Motor neuron (in vitro differentiated cells): ENCODE measurements at regions not wholly inside any gene's neighbourhood (a gene's known extent, or its start where the extent isn't known, plus 50 kb on each side); places are given as distances from the start of the nearest gene placed in this dataset.

Source experiments
- ATAC-seq, 8 experiments: fragments of 200-7000 bp; cut with Tn5 transposase; replicated peaks in 6 of 8; 2 replicates each; pipeline ENCODE4 v1.8.0; 2021; ENCODE audit warnings: mild to moderate bottlenecking in 8 of 8, moderate library complexity in 8 of 8
- H3K27ac ChIP-seq, 2 donors: fragments of 250-450 bp; sonication (Bioruptor Pico); 2 replicates each; pipeline ENCODE4 v1.9.0; 2021; ENCODE audit warnings: antibody characterized with exemption in 2 of 2, mild to moderate bottlenecking in 2 of 2, moderate library complexity in 1 of 2
- H3K4me1 ChIP-seq, 2 donors: fragments of 250-450 bp; sonication (Bioruptor Pico); replicated peaks in 1 of 2; 2 replicates each; pipeline ENCODE4 v1.6.1; 2021; ENCODE audit warnings: antibody characterized with exemption in 2 of 2, mild to moderate bottlenecking in 2 of 2, moderate library complexity in 1 of 2
- H3K4me3 ChIP-seq, 5 donors: fragments of 250-450 bp; sonication (Bioruptor Pico); 2 replicates each; pipeline ENCODE4 v1.9.0; 2021; ENCODE audit warnings: antibody characterized with exemption in 5 of 5, mild to moderate bottlenecking in 5 of 5, moderate library complexity in 4 of 5
- WGBS, 10 experiments: fragments of 450-650 bp; shearing (Covaris generic); methylation state at CpG; one replicate each; pipeline ENCODE4 v1.0.0; 2022; 5-methylcytosine and 5-hydroxymethylcytosine counted together
- in situ Hi-C, 9 experiments: fragments of 400-800 bp; cut with MboI; loops; one replicate each; pipeline ENCODE4 v1.15.0; 2021; ENCODE audit warnings: low sequenced_read_pairs in 9 of 9, low pct_unique_long_range_greater_than_20kb in 2 of 9; ENCODE audit not compliant: unreplicated experiment in 9 of 9

DNA sequence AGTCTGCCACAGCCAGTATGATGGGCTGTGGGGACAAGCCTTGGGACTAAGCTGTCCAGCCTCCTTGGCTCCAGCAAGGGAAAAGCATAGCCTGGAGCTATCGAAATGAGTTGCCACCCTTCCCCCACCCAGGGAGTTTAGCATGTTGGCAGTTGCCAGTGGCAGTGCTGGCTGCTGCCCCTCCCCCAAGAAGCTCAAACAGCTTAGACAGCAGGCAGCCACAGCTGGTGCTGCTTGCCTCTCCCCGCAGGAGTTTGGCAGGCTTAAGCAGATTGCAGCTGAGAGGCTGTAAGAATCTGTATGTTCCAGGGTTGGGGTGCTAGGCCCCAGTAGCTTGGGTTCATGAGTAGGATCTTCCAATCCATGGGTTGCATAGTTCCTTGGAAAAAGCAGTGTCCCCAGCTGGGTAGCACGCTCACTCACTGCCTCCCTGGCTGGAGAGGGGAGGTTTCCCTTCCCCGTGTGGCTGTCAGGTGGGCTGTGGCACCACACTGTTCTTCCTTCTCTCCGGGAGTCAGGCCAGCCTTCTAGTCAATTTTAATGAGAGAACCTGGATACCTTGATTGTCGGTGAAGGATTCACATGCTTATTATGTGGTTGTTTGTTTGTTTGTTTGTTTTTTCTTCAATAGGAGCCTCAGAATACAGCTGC, 506.1 kb downstream of the CDH11 start:
- in situ Hi-C loops: no loop called here
- peaks cover 3 to 17% of the 10 kb centered on the region in 2 donors for H3K4me1 ChIP-seq
- peak; percentile 68 to 87 (median 76) for ATAC-seq
- H3K27ac ChIP-seq: no peak overlapping the region
- WGBS, 10 experiments: 0 to 100% (median 48%) methylated on average over 1 to 3 of the region's 6 CpGs; no CpG with 5 or more reads in 3 of the 10 experiments
- H3K4me3 ChIP-seq: no peak overlapping the region

DNA sequence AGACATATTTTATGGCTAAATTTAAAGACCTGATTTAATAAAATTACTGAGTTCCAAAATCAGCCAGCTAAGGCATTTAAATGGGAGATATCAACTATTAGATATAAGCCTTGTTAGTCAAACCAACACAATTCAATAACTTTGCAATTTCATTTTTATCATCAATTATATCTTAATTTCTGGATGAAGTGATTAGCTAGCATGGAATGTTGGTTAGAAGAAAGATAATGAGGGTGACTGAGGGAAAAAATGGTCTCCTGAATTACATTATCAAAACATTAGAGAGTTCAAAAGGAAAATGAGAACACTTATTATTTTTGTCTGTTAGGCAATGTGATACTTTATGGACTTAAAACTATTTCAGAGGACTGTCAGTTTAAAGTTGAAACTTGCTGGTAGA, 525.7 kb downstream of the CDH11 start:
- peaks cover 0 to 7% of the 10 kb centered on the region in 2 donors for H3K4me1 ChIP-seq
- no peak overlapping the region for H3K27ac ChIP-seq
- ATAC-seq: no peak
- in situ Hi-C loops: no loop called here
- no peak overlapping the region for H3K4me3 ChIP-seq

DNA sequence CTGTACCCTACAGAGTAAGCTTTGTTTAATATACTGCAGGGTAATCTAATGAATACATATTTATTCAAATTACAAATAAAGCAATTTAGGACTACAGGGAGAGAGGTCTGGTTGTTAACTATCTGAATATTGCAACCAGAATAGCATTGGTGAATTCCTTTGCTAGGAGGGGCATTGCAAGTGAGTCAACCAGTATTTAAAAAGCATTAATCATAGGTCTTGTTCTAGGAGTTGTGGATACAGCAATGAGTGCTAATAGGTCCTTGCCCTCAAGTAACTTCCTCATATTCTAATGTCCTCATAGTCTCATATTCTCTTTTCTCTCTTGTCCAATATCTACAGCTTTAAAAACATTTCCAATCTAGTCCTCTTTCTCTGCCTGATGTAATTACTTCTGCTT, 531.4 kb downstream of the CDH11 start:
- Histone ChIP-seq H3K4me3 (no peak overlapping the region), H3K27ac (no peak overlapping the region), H3K4me1 (peaks cover 2 to 9% of the 10 kb centered on the region in 2 donors)
- peak in 3 of 8 experiments; percentile 83 to 95 (median 95) for ATAC-seq
- in situ Hi-C loops: no loop called here

DNA sequence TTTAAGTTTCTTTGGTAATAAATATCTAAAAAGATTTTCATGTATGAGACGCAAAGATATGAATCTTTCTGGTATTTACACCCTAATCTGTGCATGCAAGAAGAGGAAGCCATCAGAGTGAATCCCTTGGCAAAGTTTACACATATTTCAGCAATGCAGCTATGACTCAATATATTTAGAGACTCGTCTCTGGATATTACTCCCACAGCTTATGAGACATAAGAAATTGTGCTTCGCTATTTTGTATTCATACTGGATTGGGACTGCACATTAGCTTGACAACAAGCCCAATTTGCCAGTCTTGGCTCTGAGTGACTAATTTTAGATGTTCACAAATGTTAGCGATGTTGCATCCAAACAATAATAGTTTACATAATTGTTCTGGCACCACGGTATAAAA, 532.0 kb downstream of the CDH11 start:
- peak in 3 of 8 experiments; percentile 26 to 71 (median 68) for ATAC-seq
- Histone ChIP-seq H3K27ac (no peak overlapping the region), H3K4me3 (no peak overlapping the region), H3K4me1 (peaks cover 2 to 9% of the 10 kb centered on the region in 2 donors)
- 14 to 100% (median 89%) methylated on average over 2 to 5 of the region's 5 CpGs for WGBS, 10 experiments
- in situ Hi-C loops: no loop called here

DNA sequence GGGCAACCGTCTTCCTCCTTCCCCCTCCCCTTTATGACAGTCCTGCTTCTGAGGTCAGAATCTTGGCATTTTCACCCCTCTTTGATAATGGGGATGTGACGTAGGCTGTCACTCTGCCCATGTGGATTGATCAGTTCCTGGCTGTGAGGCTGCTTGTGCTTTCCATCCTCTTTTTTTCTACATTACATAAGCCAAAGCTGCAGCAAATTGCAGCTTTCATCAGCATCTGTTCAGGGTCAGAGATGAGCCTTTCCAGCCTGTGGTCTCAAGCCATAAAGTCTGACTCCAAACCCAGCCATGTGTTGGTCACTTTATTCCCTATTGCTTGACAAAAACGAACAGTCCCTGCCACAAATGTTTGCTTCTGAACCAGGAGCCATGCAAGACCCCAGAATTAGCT, 535.1 kb downstream of the CDH11 start:
- in situ Hi-C loops: no loop called here
- peak in 5 of 8 experiments; percentile 88 to 97 (median 91) for ATAC-seq
- Histone ChIP-seq H3K4me3 (no peak overlapping the region), H3K4me1 (peaks cover 2 to 9% of the 10 kb centered on the region in 2 donors), H3K27ac (peak overlapping the region; percentile 28 to 52)
- WGBS, 10 experiments: 10 to 81% (median 28%) methylated on average over 1 to 3 of the region's 3 CpGs; no CpG with 5 or more reads in 1 of the 10 experiments

DNA sequence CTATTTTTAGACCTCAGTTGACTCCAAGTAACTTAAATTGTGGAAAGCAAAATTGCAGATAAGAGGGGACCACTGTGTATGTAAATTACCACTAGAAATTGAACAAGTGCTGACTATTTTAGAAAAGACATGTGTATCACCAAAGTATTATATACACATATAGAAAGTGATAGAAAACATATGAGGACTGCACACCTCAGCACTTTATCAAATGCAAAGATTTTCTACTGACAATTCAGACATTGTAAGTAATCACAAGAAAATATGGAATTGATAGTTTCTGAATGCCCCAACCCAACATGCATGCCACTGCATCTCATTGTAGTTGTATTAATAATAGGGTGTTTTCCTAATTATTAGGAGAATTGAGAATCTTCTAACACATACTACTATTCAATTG, 536.5 kb downstream of the CDH11 start:
- in situ Hi-C loops: no loop called here
- ATAC-seq: no peak

DNA sequence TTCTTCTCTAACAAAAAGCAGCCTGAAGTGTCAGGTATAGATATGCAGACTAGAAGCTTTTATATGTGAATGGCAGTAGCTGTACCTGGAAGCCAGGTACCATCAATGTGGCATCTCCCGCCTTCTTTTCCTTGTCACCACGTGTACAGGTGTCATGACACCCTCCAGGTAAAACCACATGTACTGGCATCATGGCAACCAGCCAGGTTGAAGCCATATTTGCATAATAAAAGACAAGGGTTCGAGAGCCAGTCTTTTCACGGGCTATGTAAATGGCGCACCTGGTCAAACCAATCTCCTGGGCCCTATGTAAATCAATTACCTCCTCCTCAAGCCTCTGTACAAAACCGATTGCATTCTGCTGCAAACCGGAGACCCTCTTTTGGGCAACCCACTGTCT, 541.3 kb downstream of the CDH11 start:
- no peak for ATAC-seq
- WGBS, 10 experiments: 56 to 100% (median 77%) methylated on average over 1 to 6 of the region's 7 CpGs
- Histone ChIP-seq H3K4me3 (no peak overlapping the region), H3K27ac (no peak overlapping the region), H3K4me1 (no peaks in the 10 kb centered on the region)
- in situ Hi-C loops: no loop called here

More for the DNA sequence above, 536.5 kb downstream of the CDH11 start:
- H3K27ac ChIP-seq: no peak overlapping the region
- H3K4me1 ChIP-seq: peaks cover 2 to 9% of the 10 kb centered on the region in 2 donors
- no peak overlapping the region for H3K4me3 ChIP-seq

DNA sequence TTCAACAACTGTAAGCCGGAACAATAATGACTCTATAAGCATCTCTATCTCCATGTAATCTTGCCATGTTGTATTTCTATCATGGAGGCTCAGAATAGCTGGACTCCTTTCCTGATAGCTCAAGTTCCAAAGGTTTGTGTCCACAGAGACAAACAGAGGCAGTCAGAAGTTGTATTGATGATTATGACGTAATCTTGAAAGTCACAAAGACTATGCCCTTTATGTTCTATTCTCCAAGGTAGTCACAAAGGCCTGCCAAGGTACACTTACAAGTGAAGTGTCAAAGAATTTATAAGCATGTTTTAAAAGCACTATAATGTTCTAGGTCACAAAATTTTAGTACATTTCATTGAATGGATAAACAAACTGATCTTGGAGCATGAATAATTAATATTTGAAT, 542.2 kb downstream of the CDH11 start:
- H3K27ac ChIP-seq: no peak overlapping the region
- no peak for ATAC-seq
- no peak overlapping the region for H3K4me3 ChIP-seq
- WGBS, 10 experiments: 25 to 100% (median 97%) methylated on average over 1 to 2 of the region's 2 CpGs; no CpG with 5 or more reads in 3 of the 10 experiments
- no peaks in the 10 kb centered on the region for H3K4me1 ChIP-seq
- in situ Hi-C loops: no loop called here

DNA sequence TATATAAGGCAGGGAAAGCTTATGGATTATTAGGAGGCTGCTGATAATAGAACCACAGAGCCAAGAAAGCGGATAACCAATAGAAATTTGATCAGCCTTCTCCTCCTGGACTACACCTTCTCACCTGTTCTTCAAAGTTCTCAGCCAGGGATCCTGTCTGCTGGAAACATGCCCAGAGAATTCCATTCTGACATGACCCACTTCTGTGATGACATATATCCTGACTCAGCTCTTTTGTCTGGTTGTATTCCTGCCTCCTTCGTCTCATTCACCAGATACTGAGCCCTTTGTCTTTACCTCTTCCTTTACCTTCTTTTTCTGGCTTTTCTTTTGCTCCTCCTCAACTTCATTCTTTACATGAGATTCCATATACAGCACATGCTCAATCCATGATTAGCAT, 576.1 kb downstream of the CDH11 start:
- in situ Hi-C loops: no loop called here
- ATAC-seq: no peak
- 88 to 100% (median 100%) methylated on average over 1 to 2 of the region's 2 CpGs; no CpG with 5 or more reads in 3 of the 10 experiments for WGBS, 10 experiments

DNA sequence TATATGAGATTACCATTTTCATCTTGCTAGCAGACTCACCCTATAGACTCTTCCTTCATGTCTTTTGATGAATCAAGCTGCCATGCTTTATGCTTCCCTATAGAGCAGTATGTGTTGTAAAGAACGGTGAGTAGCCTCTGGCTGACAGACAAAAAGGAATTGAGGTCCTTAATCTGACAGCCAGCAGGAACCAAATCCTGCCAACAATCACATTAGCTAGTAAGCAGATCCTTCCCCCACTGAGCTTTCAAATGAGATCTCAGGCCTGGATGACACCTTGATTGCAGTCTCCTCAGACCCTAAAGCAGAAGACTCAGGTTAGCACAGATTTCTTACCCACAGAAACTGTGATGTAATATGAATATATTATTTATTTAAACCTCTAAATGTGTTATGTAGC, 577.0 kb downstream of the CDH11 start:
- WGBS, 10 experiments: 56 to 100% (median 100%) methylated on average over 1 of the region's 1 CpG; no CpG with 5 or more reads in 5 of the 10 experiments
- Histone ChIP-seq H3K4me3 (no peak overlapping the region), H3K27ac (no peak overlapping the region), H3K4me1 (peaks cover 0 to 30% of the 10 kb centered on the region in 2 donors)
- ATAC-seq: no peak
- in situ Hi-C loops: no loop called here

More for the DNA sequence above, 576.1 kb downstream of the CDH11 start:
- H3K4me1 ChIP-seq: peaks cover 0 to 29% of the 10 kb centered on the region in 2 donors
- no peak overlapping the region for H3K4me3 ChIP-seq
- H3K27ac ChIP-seq: no peak overlapping the region

DNA sequence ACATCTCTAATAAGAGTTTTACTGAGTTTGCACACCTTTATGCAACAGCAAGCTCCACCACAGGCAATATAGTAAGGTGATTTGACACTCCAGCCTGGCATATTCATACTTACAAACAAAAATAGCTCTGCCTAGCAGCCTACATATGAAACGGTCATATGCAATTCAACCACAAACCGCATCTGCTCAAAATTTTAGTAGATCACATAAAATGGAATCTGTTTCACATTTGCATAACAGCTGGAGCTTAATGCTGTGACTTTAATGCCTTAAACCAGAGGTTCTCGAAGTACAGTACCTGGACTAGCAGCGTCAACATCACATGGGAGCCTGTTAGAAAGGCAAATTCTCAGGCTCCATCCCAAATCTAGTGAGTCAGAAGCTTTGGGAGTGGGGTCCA, 578.4 kb downstream of the CDH11 start:
- in situ Hi-C loops: no loop called here
- Histone ChIP-seq H3K4me1 (peaks cover 0 to 20% of the 10 kb centered on the region in 2 donors), H3K27ac (no peak overlapping the region), H3K4me3 (no peak overlapping the region)
- ATAC-seq: peak in 3 of 8 experiments; percentile 12 to 71 (median 51)
- WGBS, 10 experiments: 5 to 100% (median 80%) methylated on average over 2 to 4 of the region's 4 CpGs; no CpG with 5 or more reads in 1 of the 10 experiments

DNA sequence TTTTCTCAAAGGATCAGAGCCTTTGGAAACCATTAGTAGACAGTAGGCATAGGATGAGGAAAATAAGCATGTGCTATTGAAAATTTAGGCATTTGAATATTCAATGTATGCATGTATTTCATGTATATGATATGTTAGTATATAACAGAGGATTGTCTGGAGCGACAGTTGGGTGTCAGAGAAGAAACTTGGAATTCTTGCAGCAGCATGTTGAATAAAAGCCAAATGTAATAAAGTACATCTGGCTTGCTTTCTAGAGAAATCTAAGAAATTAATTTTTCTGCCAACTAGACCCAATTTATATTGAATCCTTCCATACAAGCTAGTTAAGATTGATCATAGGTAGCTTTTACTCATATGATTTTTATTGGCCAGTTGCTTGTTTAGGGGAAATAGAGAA, 578.8 kb downstream of the CDH11 start:
- ATAC-seq: no peak
- Histone ChIP-seq H3K4me3 (no peak overlapping the region), H3K27ac (no peak overlapping the region), H3K4me1 (peaks cover 0 to 19% of the 10 kb centered on the region in 2 donors)
- 0 to 100% (median 83%) methylated on average over 1 of the region's 1 CpG; no CpG with 5 or more reads in 3 of the 10 experiments for WGBS, 10 experiments
- in situ Hi-C loops: no loop called here

DNA sequence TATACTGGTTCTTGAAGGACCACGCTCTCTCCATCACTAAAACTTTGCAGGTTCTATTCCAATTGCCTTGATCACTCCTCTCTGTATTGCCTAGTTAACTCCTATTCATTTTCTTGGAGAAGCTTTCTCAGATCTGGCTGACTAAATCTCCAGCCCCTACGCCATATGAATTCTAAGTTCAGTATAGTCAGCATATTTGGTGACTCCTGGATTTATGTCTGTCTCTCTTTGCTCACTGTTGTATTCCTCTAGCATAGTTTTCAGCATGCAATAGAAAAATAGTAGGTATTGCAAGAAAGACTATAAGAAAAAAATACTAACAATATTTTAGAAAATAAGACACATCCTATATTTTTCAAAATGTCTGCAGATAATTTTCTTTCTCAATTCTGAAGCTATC, 579.7 kb downstream of the CDH11 start:
- 76 to 100% (median 100%) methylated on average over 1 to 2 of the region's 2 CpGs for WGBS, 10 experiments
- ATAC-seq: no peak
- peaks cover 0 to 19% of the 10 kb centered on the region in 2 donors for H3K4me1 ChIP-seq
- H3K27ac ChIP-seq: no peak overlapping the region
- H3K4me3 ChIP-seq: no peak overlapping the region
- in situ Hi-C loops: no loop called here

DNA sequence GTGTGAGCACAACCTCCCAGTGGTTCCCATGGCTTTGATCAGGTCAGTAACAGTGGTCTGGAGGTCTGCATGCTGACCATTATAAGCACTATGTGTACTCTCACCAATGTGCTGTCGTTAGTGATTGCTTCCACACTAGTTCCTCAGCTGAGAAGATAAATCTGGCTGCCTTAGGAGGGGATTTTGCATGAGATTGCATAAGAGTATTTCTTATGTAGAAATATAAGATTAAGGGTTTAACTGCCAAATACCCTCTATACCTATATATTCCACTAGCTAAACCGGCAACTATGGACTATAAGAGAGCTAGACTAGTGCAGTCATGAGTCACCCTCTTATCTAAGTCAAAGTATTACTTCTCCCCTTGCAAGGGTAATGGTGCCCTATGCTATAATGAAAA, 580.2 kb downstream of the CDH11 start:
- peak in 5 of 8 experiments; percentile 25 to 81 (median 38) for ATAC-seq
- H3K4me1 ChIP-seq: peaks cover 0 to 19% of the 10 kb centered on the region in 2 donors
- H3K27ac ChIP-seq: no peak overlapping the region
- 50 to 100% (median 90%) methylated on average over 1 to 2 of the region's 2 CpGs; no CpG with 5 or more reads in 4 of the 10 experiments for WGBS, 10 experiments
- in situ Hi-C loops: no loop called here
- H3K4me3 ChIP-seq: no peak overlapping the region
